HEK293T (cell line): ENCODE measurements at regions not wholly inside any gene's neighbourhood (a gene's known extent, or its start where the extent isn't known, plus 50 kb on each side); places are given as distances from the start of the nearest gene placed in this dataset.
"Not testable (repeated sequence)": the region's sequence is repeated elsewhere in the genome, so short reads cannot be mapped to it uniquely, and the experiment has no call there.

Experiments used
- FOXM1 ChIP-seq: fragments of 450-650 bp; IDR thresholded peaks from 2 replicates; pipeline ENCODE4 v1.6.1; 2017; ENCODE audit warnings: mild to moderate bottlenecking, borderline replicate concordance
- HDGF ChIP-seq: fragments of 450-650 bp; IDR thresholded peaks from 2 replicates; pipeline ENCODE4 v1.6.1; 2017; ENCODE audit warnings: antibody characterized with exemption, borderline replicate concordance
- SP1 ChIP-seq: fragments of 450-650 bp; IDR thresholded peaks from 2 replicates; pipeline ENCODE4 v1.6.1; 2017
- SUZ12 ChIP-seq: fragments of 450-650 bp; IDR thresholded peaks from 2 replicates; pipeline ENCODE4 v1.6.1; 2016; ENCODE audit warnings: mild to moderate bottlenecking
- TARDBP ChIP-seq: fragments of 450-650 bp; IDR thresholded peaks from 2 replicates; pipeline ENCODE4 v1.6.1; 2016

GRCh38 chr7:138332850-138333249 is 127.2 kb upstream of the TRIM24 start:
- not testable (repeated sequence) for TF ChIP-seq SP1, HDGF, FOXM1, SUZ12, TARDBP
